ENCODE measurements at regions not wholly inside any gene's neighbourhood (a gene's known extent, or its start where the extent isn't known, plus 50 kb on each side); places are given as distances from the start of the nearest gene placed in this dataset.

GRCh38 chrX:39205467-39205866 is 404.2 kb downstream of the MID1IP1 start:
- TF ChIP-seq MXI1 (conservative IDR thresholded peaks at IDR 0.05; ENCODE audit: poor library complexity, severe bottlenecking): no peak
- TF ChIP-seq, protein P1, sequence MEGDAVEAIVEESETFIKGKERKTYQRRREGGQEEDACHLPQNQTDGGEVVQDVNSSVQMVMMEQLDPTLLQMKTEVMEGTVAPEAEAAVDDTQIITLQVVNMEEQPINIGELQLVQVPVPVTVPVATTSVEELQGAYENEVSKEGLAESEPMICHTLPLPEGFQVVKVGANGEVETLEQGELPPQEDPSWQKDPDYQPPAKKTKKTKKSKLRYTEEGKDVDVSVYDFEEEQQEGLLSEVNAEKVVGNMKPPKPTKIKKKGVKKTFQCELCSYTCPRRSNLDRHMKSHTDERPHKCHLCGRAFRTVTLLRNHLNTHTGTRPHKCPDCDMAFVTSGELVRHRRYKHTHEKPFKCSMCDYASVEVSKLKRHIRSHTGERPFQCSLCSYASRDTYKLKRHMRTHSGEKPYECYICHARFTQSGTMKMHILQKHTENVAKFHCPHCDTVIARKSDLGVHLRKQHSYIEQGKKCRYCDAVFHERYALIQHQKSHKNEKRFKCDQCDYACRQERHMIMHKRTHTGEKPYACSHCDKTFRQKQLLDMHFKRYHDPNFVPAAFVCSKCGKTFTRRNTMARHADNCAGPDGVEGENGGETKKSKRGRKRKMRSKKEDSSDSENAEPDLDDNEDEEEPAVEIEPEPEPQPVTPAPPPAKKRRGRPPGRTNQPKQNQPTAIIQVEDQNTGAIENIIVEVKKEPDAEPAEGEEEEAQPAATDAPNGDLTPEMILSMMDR (IDR thresholded peaks at IDR 0.05; ENCODE audit: poor library complexity, severe bottlenecking): no peak
- no peak for TF ChIP-seq EP300 (conservative IDR thresholded peaks at IDR 0.05; ENCODE audit: poor library complexity, severe bottlenecking)
- no peak for TF ChIP-seq RAD21 (conservative IDR thresholded peaks at IDR 0.05)
- no peak for TF ChIP-seq REST (IDR thresholded peaks at IDR 0.05; ENCODE audit: borderline replicate concordance)
- no peak for TF ChIP-seq EZH2 (IDR thresholded peaks at IDR 0.05; ENCODE audit: borderline replicate concordance, insufficient read depth, low read length, poor library complexity, severe bottlenecking)
- TF ChIP-seq TAF1 (IDR thresholded peaks at IDR 0.05; ENCODE audit: low read depth): no peak
- TF ChIP-seq SMC3 (conservative IDR thresholded peaks at IDR 0.05; ENCODE audit: poor library complexity): no peak
